Lung (tissue), 11 donors: ENCODE measurements at regions not wholly inside any gene's neighbourhood (a gene's known extent, or its start where the extent isn't known, plus 50 kb on each side); places are given as distances from the start of the nearest gene placed in this dataset.

Source experiments
- ATAC-seq: fragments of 200-7000 bp; cut with Tn5 transposase; one replicate; pipeline ENCODE4 v1.9.1; 2020; ENCODE audit warnings: moderate number of reproducible peaks; ENCODE audit not compliant: insufficient read depth, low FRiP score
- DNase-seq, 3 donors: peaks; one replicate each; pipeline ENCODE4 v3.0.0-alpha.2; 2013 to 2017
- H3K27ac ChIP-seq, 2 donors: one replicate each; pipeline ENCODE4 v1.5.1; 2013; ENCODE audit warnings: mild to moderate bottlenecking in 2 of 2, moderate library complexity in 2 of 2, control low read depth in 1 of 2, inconsistent platforms in 1 of 2, low read depth in 1 of 2, low read length in 1 of 2
- H3K27me3 ChIP-seq, 3 donors: one replicate each; pipeline ENCODE4 v1.5.1; 2013; ENCODE audit warnings: low read length in 2 of 3; ENCODE audit not compliant: control insufficient read depth in 3 of 3, insufficient read depth in 3 of 3
- H3K36me3 ChIP-seq, 4 donors: one replicate each; pipeline ENCODE4 v1.5.1; 2013; ENCODE audit warnings: low read length in 4 of 4, mild to moderate bottlenecking in 1 of 4, moderate library complexity in 1 of 4; ENCODE audit not compliant: control insufficient read depth in 4 of 4, insufficient read depth in 4 of 4
- H3K4me1 ChIP-seq, 5 donors: one replicate each; pipeline ENCODE4 v1.5.1; 2013; ENCODE audit warnings: low read length in 5 of 5, mild to moderate bottlenecking in 2 of 5, moderate library complexity in 1 of 5; ENCODE audit not compliant: control insufficient read depth in 5 of 5, insufficient read depth in 5 of 5
- H3K4me3 ChIP-seq: one replicate; pipeline ENCODE4 v1.5.1; 2013; ENCODE audit warnings: mild to moderate bottlenecking, control low read depth, moderate library complexity
- H3K9ac ChIP-seq, 2 donors: one replicate each; pipeline ENCODE4 v1.5.1; 2013; ENCODE audit warnings: low read length in 2 of 2, control low read depth in 1 of 2; ENCODE audit not compliant: insufficient read depth in 1 of 2
- H3K9me3 ChIP-seq, 4 donors: one replicate each; pipeline ENCODE4 v1.5.1; 2013; ENCODE audit warnings: low read length in 3 of 4, mild to moderate bottlenecking in 1 of 4, moderate library complexity in 1 of 4; ENCODE audit not compliant: control insufficient read depth in 4 of 4, insufficient read depth in 3 of 4
- CTCF ChIP-seq: IDR thresholded peaks from 2 replicates; pipeline ENCODE4 v1.5.1; 2012; ENCODE audit warnings: mild to moderate bottlenecking; ENCODE audit errors: control extremely low read depth, extremely low read depth
- WGBS, 2 donors: extraction: QIAGEN DNeasy Blood & Tissue Kit; methylation state at CpG; one replicate each; pipeline ENCODE4 v1.1.7; 2013; 5-methylcytosine and 5-hydroxymethylcytosine counted together
- donor health status: control.
- donor health status: control.
- donor health status: Bipolar disorder and iron deficiency.
- donor health status: healthy.
- donor health status: DM: yes; HTN: yes; CAD: no.

- no peak for TF ChIP-seq CTCF
- Histone ChIP-seq H3K27ac (no peak overlapping the region), H3K9ac (no peak overlapping the region), H3K4me3 (no peak overlapping the region), H3K4me1 (no peaks in the 10 kb centered on the region), H3K9me3 (peaks cover 0 to 3% (median 0%) of the 10 kb centered on the region in 4 donors), H3K36me3 (no peaks in the 10 kb centered on the region), H3K27me3 (no peaks in the 10 kb centered on the region)
- no peak for ATAC-seq
- DNase-seq, result no peak
- 90 to 98% methylated on average over 2 of the region's 2 CpGs for WGBS, 2 donors
These were observed 528.0 kb downstream of the BCL11A start for GRCh38 chr2:60025496-60025895.

GRCh38 chr2:60023256-60023985 is 530.0 kb downstream of the BCL11A start:
- Histone ChIP-seq H3K4me3 (no peak overlapping the region), H3K9me3 (peaks cover 0 to 2% (median 0%) of the 10 kb centered on the region in 4 donors), H3K27ac (no peak overlapping the region), H3K27me3 (no peaks in the 10 kb centered on the region), H3K9ac (no peak overlapping the region), H3K4me1 (no peaks in the 10 kb centered on the region), H3K36me3 (no peaks in the 10 kb centered on the region)
- 66 to 69% methylated on average over 5 of the region's 5 CpGs for WGBS, 2 donors
- no peak for TF ChIP-seq CTCF
- DNase-seq, result no peak
- ATAC-seq, result no peak

GRCh38 chr2:60007671-60008070 is 545.8 kb downstream of the BCL11A start:
- ATAC-seq, result no peak
- no peaks in the 10 kb centered on the region for H3K4me1 ChIP-seq
- no peak for TF ChIP-seq CTCF
- no peaks in the 10 kb centered on the region for H3K36me3 ChIP-seq
- H3K27me3 ChIP-seq, result no peaks in the 10 kb centered on the region
- H3K9me3 ChIP-seq, result no peaks in the 10 kb centered on the region
- no peak overlapping the region for H3K9ac ChIP-seq
- DNase-seq, result no peak
- no peak overlapping the region for H3K4me3 ChIP-seq
- 87 to 88% methylated on average over 2 of the region's 2 CpGs for WGBS, 2 donors
- no peak overlapping the region for H3K27ac ChIP-seq

- H3K27ac ChIP-seq, result no peak overlapping the region
- WGBS, 2 donors, result 66 to 82% methylated on average over 2 of the region's 2 CpGs
These were observed 550.4 kb downstream of the BCL11A start for GRCh38 chr2:60003076-60003475.

More at GRCh38 chr2:60003076-60003475, 550.4 kb downstream of the BCL11A start:
- no peaks in the 10 kb centered on the region for H3K9me3 ChIP-seq
- H3K36me3 ChIP-seq, result no peaks in the 10 kb centered on the region
- H3K27me3 ChIP-seq, result no peaks in the 10 kb centered on the region
- no peak for ATAC-seq
- H3K9ac ChIP-seq, result no peak overlapping the region
- H3K4me1 ChIP-seq, result no peaks in the 10 kb centered on the region
- no peak for DNase-seq
- H3K4me3 ChIP-seq, result no peak overlapping the region
- no peak for TF ChIP-seq CTCF
